ENCODE measurements at regions not wholly inside any gene's neighbourhood (a gene's known extent, or its start where the extent isn't known, plus 50 kb on each side); places are given as distances from the start of the nearest gene placed in this dataset.

GRCh38 chr5:106728208-106728607 is 942.5 kb downstream of the EFNA5 start:
- TF ChIP-seq POLR2AphosphoS5 (IDR thresholded peaks at IDR 0.05; ENCODE audit: low read depth, low read length) (no peak), SIN3A (IDR thresholded peaks at IDR 0.05; ENCODE audit: borderline replicate concordance, insufficient read depth, low read length) (no peak), FOXP2 (optimal IDR thresholded peaks at IDR 0.05; ENCODE audit: borderline replicate concordance, extremely low read depth, extremely low read length, insufficient read depth) (no peak)

All from PFSK-1 (cell line).